Activated naive CD4-positive, alpha-beta T cell treated with Interleukin-2 at 50 U/mL for 16 hours (primary cell): ENCODE measurements at regions not wholly inside any gene's neighbourhood (a gene's known extent, or its start where the extent isn't known, plus 50 kb on each side); places are given as distances from the start of the nearest gene placed in this dataset.
"Not testable (repeated sequence)": the region's sequence is repeated elsewhere in the genome, so short reads cannot be mapped to it uniquely, and the experiment has no call there.

Experiments
- DNase-seq: peaks from one replicate; pipeline ENCODE4 v3.0.0-alpha.2; 2020

GRCh38 chr18:1585881-1586488 lies 681.3 kb downstream of the ADCYAP1 start:
- no peak for DNase-seq

DNA sequence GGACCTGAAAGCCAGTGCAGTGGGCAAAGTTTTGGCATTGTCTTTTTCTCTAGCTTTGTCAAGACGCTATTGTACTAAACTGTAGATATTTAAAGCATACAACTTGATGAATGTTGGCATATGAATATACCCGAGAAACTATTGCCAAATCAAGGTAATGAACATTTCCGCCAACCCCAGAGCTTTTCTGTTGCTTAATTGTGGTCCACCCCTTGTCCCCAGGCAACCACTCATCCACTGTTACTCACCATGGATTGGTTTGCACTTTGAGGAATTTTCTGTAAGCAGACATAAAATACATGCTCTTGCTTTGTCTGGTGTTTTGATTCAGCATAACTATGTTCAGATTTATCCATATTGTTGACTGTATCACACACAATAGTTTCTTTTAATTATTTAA lies 688.4 kb downstream of the ADCYAP1 start:
- no peak for DNase-seq

GRCh38 chr18:1595195-1595594 lies 690.5 kb downstream of the ADCYAP1 start:
- DNase-seq: no peak

GRCh38 chr18:1599196-1599595 lies 694.5 kb downstream of the ADCYAP1 start:
- DNase-seq: no peak

DNA sequence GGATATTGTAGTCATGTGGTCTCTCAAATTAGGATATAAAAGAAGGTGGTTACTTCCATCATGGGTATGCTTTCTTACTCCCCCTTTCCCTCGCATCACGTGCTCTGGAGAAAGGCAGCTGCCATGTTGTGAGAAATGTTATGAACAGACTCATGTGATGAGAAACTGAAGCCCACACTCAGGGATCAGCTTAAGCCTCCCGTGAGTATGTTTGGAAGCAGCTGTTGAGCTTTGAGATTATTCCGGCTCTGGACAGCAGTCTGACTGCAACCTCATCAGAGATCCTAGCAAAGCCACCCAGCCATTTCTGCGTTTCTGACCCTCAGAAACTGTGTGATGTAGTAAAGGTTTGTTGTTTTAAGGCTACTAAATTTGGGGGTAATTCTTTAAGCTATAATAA lies 700.1 kb downstream of the ADCYAP1 start:
- DNase-seq: no peak

DNA sequence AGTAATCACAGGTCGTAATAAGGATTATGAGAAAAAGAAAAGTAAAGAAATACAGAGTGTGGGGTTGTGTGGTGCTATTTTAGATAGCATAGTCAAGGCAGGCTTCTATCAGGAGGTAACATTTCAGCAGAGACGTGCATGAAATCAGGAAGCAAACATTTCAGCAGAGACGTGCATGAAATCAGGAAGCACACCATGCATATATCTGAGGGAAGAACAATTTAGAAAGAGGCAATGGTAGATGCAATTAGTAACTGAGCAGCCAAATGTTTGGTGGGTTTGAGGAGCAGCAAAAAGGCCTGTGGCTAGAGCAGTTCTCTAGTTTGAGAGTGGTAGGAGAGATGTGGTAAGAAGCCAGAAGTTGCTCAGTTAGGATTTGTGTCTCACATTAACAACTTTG lies 713.7 kb downstream of the ADCYAP1 start:
- no peak for DNase-seq

DNA sequence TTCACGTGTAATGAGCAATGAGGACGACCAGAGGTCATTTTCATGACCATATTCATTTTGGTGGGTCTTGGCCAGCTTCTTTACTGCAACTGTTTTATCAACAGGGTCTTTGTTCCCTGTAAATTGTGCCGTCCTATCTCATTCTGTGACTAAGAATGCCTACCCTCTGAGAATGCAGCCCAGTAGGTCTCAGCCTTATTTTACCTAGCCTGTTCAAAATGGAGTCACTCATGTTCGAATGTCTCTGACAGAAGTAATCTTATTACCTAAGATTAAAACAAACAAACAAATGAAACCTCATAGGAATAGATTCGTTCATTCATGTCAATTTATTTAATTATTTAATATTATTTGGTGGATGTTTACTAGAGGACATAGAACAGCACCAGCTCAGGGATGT lies 714.8 kb downstream of the ADCYAP1 start:
- no peak for DNase-seq

- DNase-seq: no peak
Observed at GRCh38 chr18:1624612-1625011, 719.9 kb downstream of the ADCYAP1 start.

GRCh38 chr18:1627494-1627893 lies 722.8 kb downstream of the ADCYAP1 start:
- DNase-seq: no peak

GRCh38 chr18:1648712-1649111 lies 744.0 kb downstream of the ADCYAP1 start:
- DNase-seq: no peak

DNA sequence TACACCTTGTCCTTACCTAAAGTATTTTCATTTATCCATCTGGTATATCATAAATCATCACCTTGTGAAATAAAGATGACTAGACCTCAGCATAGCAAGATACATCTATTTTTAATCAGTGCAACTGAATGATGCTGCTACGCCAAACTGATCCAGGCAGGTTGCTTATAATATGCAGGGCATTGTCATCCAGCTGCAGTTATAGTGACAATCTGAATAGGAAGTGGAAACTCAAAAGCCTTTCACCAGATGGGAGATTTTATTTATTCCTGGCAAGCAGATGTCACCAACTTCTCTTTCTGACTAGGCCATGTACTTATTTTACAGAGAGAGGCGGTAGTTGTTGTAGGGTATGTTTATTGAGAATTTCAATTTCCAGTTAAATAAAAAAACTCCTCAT lies 747.3 kb downstream of the ADCYAP1 start:
- no peak for DNase-seq

DNA sequence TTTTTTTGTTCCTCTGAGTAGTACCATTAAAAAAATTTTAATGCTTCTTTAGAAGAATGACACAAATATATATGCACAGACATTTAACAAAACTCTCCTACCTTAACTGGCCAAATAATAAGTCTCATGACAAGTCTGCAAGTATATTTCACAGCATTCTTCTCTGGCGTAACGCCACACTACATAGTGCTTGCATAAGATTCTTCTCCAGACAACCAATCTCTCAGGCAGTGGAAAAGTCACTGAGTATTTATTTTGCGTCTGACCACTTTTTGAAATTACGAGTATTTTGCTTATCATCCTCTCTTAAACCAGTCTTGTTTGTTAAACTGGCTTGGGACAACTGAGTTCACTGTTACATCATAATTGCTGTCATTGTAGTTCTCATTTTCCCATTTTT lies 749.2 kb downstream of the ADCYAP1 start:
- no peak for DNase-seq

DNA sequence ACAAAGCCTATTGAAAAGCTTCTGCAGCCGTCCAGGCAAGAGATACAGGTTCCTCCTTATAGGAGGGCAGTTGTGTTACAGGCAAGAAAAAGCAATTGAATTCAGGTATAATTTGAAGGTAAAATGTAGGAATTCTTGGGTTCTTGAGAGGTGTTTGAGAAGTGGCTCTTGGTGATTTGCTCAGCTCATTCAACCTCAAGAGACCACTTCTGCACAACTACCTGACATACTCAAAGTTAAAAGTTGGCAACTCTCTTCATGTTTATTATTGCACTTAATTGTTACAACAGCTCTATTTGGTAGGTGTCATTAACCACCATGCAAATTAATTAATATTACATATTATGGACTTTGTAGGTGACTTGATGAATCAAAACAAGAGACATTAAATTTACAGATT lies 753.2 kb downstream of the ADCYAP1 start:
- DNase-seq: no peak

- no peak for DNase-seq
Observed at GRCh38 chr18:1658908-1659566, 754.4 kb downstream of the ADCYAP1 start.

DNA sequence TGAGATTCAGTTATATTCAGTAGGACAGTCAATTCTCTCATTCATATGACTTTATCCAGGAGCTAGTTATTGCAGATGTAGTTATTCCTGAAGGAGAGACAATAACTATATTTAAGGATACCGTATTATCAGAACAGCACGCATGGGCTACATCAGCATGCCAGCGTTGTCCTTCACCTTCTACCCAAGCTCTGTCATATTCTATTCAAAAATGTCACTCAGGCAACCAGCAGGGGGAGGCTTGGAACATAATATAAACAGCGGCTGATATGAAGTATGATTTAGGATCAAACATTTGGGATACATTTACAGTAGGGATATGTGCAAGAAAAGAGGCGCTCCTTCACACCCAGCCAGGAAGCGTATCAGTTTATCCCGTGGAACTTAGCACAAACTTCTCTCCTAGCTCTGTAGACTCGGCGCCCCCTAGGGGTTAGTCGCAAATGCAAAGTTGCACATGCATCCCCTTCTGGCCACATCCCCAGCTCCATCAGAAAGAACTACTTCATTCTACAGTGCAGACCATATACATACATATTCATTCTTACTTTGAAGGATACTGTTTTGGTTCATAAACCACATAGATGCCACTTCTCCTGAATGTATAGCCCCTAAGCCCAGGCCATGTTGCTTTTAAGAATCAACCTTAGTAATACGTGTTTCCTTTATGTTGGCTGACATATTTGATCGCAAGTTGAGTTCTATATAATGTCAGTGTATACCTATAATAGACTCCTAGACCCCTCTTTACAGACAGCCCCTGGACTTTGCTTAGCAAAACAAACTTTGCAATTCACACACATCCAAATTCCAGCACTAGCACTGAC lies 759.4 kb downstream of the ADCYAP1 start:
- DNase-seq: no peak

DNA sequence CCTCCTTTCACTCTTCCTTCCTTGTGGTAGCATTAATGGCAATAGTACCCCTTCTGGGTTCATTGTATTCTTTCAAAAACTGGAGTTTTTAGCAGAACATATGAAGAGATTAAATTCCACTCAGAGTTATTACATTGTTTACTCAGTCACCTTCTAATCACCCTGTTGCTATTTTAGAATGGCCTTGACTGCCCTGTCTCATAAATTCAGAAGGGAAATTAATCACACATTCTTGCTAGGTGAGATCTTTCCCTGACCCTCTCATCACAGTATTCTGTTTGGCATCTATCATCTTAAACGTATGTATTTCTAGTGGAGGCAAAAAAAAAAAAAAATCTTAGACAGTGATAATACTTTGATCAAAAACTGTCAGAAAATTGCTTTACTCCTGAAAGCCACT lies 760.4 kb downstream of the ADCYAP1 start:
- no peak for DNase-seq

- DNase-seq: no peak
Observed at GRCh38 chr18:1668279-1668678, 763.6 kb downstream of the ADCYAP1 start.

DNA sequence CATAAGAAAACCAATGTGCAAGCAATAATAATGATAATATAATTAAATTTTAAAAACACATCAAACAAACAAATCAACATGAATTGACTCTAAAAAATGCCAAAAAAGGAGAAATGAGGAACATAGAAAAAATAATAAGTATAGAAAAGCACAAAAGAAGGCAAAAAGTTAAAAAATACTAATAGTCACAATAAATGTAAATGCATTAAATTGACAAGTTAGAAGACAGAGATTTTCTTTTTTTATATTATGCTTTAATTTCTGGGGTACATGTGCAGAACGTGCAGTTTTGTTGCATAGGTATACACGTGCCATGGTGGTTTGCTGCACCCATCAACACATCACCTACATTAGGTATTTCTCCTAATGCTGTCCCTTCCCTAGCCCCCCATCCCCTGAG lies 767.0 kb downstream of the ADCYAP1 start:
- not testable (repeated sequence) for DNase-seq

DNA sequence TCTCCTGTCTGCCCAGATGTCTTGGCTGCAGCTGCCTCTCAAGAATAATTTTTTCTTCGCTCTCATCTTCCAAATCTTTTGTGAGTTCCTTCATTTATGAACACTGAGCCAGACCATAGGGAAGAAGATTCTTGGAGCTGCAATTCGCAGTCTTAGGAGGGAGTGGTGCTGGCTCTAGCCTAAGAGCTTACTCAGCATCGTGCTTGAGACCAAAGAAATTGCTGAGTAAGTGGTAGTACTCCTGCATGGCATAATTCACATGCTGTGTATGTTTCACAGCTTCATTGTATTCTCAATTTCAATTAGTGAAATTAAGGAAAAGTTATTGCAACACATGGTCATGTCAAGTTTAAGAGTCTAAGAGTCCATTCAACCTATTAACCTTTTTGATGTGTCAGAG lies 771.7 kb downstream of the ADCYAP1 start:
- no peak for DNase-seq

DNA sequence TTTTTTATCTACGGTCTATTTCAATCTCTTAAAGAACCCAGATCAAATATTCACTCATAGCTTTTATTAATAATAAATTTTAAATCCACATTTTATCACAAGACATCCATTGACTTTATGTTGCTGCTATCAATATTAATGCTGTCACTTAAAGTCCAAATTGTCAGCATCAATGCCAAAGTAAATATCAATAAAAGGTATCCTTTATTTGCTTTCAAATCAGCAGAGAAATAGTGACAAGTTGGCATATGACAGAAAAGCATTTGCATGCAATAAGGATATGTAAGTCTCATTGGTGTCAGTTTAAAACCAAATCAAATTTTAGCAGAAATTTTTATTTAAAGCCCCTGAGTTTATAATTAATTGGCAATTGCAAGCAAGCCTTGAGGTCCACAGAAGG lies 775.4 kb downstream of the ADCYAP1 start:
- no peak for DNase-seq

DNA sequence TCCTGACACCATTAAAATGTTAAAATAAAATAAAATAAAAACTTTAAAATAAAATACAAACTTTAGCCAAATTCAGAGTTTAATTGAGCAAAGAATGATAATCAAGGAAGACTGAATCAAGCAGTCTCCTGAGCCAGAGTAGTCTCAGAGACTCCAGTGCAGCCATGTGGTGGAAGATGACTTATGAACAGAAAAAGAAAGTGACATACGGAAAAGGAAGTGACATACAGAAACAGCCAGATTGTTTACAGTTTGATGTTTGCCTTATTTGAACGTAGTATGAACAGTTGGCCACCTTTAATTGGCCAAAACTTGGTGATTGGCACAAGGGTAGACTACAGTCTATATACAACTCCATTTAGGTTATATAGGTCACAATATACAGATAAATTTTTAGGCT lies 787.2 kb downstream of the ADCYAP1 start:
- no peak for DNase-seq

GRCh38 chr18:1708006-1708405 lies 803.3 kb downstream of the ADCYAP1 start:
- DNase-seq: no peak

GRCh38 chr18:1710114-1710513 lies 805.4 kb downstream of the ADCYAP1 start:
- no peak for DNase-seq

GRCh38 chr18:1732143-1732542 lies 827.5 kb downstream of the ADCYAP1 start:
- DNase-seq: no peak
